ENCODE measurements at regions not wholly inside any gene's neighbourhood (a gene's known extent, or its start where the extent isn't known, plus 50 kb on each side); places are given as distances from the start of the nearest gene placed in this dataset.

DNA sequence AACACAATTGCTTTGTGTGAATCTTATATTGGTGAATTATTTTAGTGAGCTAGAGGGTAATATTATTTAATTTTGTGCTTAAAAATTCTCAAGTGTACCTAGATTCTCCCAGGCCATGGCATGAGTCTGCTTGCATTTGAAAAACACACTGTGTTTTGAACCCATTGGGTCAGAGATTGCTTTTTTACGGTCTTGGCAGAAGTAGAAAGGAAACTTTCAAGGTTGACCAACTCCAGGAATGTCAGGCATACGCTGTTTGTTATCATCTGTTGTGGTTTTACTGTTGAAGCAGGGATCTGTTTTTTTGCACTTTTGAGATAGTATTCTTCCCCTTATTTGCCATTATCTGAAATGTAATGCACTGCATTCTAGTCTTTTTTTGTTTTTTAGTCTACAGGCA is 377.4 kb downstream of the RPRM start:
- DNase-seq: no peak
- in situ Hi-C loops (cut with MboI; ENCODE audit: low pct_ligation_motif_present in 1 of 4, low pct_unique_long_range_greater_than_20kb in 1 of 4, low sequenced_read_pairs in 3 of 4) (no loop called here), intact Hi-C loops (cut with DNase I; ENCODE audit: low total_unique reads) (no loop called here)
- no peak overlapping the region for H3K4me3 ChIP-seq
- no peaks in the 10 kb centered on the region for H3K27me3 ChIP-seq
- H3K4me1 ChIP-seq: peaks cover 0 to 30% (median 9%) of the 10 kb centered on the region in 4 donors
- 22 to 25% methylated on average over 1 to 2 of the region's 2 CpGs for WGBS, 2 donors (ENCODE audit: low coverage in 1 of 2)
- H3K9me3 ChIP-seq: no peaks in the 10 kb centered on the region
- TF ChIP-seq EP300 (IDR thresholded peaks at IDR 0.05; ENCODE audit: low read depth) (no peak), POLR2AphosphoS5 (IDR thresholded peaks at IDR 0.05) (peak; percentile 55 to 82 (median 56)), POLR2A (IDR thresholded peaks at IDR 0.05) (no peak)
- TF ChIP-seq, protein P1, sequence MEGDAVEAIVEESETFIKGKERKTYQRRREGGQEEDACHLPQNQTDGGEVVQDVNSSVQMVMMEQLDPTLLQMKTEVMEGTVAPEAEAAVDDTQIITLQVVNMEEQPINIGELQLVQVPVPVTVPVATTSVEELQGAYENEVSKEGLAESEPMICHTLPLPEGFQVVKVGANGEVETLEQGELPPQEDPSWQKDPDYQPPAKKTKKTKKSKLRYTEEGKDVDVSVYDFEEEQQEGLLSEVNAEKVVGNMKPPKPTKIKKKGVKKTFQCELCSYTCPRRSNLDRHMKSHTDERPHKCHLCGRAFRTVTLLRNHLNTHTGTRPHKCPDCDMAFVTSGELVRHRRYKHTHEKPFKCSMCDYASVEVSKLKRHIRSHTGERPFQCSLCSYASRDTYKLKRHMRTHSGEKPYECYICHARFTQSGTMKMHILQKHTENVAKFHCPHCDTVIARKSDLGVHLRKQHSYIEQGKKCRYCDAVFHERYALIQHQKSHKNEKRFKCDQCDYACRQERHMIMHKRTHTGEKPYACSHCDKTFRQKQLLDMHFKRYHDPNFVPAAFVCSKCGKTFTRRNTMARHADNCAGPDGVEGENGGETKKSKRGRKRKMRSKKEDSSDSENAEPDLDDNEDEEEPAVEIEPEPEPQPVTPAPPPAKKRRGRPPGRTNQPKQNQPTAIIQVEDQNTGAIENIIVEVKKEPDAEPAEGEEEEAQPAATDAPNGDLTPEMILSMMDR (IDR thresholded peaks at IDR 0.05): no peak
- no peaks in the 10 kb centered on the region for H3K36me3 ChIP-seq
- H3K27ac ChIP-seq: no peak overlapping the region

DNA sequence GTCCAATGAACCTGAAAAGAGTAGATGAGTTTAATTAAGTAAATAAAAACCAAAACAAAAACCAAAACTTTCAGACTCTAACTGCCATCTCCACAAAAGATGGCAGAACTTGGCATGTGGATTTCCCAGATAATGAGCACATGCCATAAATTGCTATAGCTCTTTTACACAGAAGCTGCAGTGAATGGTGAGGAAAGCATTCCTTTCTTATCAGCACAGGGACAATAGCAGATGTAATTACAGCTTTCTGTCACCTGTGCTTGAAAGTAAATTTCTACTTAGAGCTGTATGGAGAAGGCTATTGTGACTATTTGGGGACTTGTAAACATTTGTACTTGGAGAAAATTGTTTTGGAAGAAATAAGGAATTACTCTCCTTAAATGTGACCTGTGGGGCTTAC is 378.4 kb downstream of the RPRM start:
- no peak for DNase-seq
- Histone ChIP-seq H3K27me3 (no peaks in the 10 kb centered on the region), H3K27ac (peak overlapping the region in 1 of 4 donors; percentile 12), H3K4me1 (peaks cover 0 to 30% (median 9%) of the 10 kb centered on the region in 4 donors), H3K9me3 (no peaks in the 10 kb centered on the region), H3K4me3 (no peak overlapping the region), H3K36me3 (no peaks in the 10 kb centered on the region)
- TF ChIP-seq EP300 (IDR thresholded peaks at IDR 0.05; ENCODE audit: low read depth): no peak
- TF ChIP-seq, protein P1 (IDR thresholded peaks at IDR 0.05): no peak
- no peak for TF ChIP-seq POLR2A (IDR thresholded peaks at IDR 0.05)
- TF ChIP-seq POLR2AphosphoS5 (IDR thresholded peaks at IDR 0.05): no peak
- intact Hi-C loops (cut with DNase I; ENCODE audit: low total_unique reads) (no loop called here), in situ Hi-C loops (cut with MboI; ENCODE audit: low pct_ligation_motif_present in 1 of 4, low pct_unique_long_range_greater_than_20kb in 1 of 4, low sequenced_read_pairs in 3 of 4) (no loop called here)

DNA sequence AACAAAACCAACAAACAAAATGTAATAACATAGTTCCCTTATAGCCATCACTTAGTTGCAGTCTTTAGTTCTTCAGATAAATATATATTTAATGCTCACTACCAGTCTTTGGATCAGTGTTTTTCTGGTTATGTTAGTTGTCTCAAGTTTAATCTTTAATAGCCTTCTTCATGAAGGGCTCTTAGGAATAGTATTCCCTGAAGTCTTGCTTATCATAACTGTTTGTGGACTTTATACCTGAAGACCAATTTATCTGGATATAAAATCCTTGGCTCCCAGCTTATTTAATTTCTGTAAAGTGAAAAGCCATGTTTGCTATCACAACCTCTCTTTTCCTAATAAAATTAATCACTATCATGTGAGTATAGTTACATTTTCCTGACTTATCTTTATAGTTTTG is 379.7 kb downstream of the ARL6IP6 start:
- no peaks in the 10 kb centered on the region for H3K36me3 ChIP-seq
- no peaks in the 10 kb centered on the region for H3K27me3 ChIP-seq
- DNase-seq: no peak
- H3K4me1 ChIP-seq: peaks cover 0 to 30% (median 9%) of the 10 kb centered on the region in 4 donors
- intact Hi-C loops (cut with DNase I; ENCODE audit: low total_unique reads): no loop called here
- H3K9me3 ChIP-seq: no peaks in the 10 kb centered on the region
- no peak overlapping the region for H3K4me3 ChIP-seq
- no peak for TF ChIP-seq POLR2AphosphoS5 (IDR thresholded peaks at IDR 0.05)
- no peak for TF ChIP-seq POLR2A (IDR thresholded peaks at IDR 0.05)
- TF ChIP-seq, protein P1 (IDR thresholded peaks at IDR 0.05): no peak
- TF ChIP-seq EP300 (IDR thresholded peaks at IDR 0.05; ENCODE audit: low read depth): no peak
- in situ Hi-C loops (cut with MboI; ENCODE audit: low pct_ligation_motif_present in 1 of 4, low pct_unique_long_range_greater_than_20kb in 1 of 4, low sequenced_read_pairs in 3 of 4): no loop called here
- H3K27ac ChIP-seq: peak overlapping the region in 2 of 4 donors; percentile 36 to 40

DNA sequence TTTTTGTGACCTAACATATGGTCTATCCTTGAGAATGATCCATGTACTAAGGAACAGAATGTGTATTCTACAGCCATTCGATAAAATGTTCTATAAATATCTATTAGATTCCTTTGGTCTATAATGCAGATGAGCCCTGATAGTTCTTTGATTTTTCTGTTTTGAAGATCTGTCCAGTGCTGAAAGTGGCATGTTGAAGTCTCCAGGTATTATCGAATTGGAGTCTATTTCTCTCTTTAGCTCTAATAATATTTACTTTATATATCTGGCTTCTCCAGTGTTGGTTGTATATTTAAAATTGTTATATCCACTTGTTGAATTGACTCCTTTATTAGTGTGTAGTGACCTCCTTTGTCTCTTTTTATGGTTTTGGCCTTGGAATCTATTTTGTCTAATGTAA is 377.9 kb downstream of the ARL6IP6 start:
- no peak overlapping the region for H3K27ac ChIP-seq
- H3K9me3 ChIP-seq: peaks cover 5 to 8% of the 10 kb centered on the region in 2 donors
- H3K4me1 ChIP-seq: peaks cover 0 to 26% (median 9%) of the 10 kb centered on the region in 4 donors
- DNase-seq: no peak
- H3K36me3 ChIP-seq: no peaks in the 10 kb centered on the region
- H3K27me3 ChIP-seq: no peaks in the 10 kb centered on the region
- H3K4me3 ChIP-seq: no peak overlapping the region
- WGBS, 2 donors (ENCODE audit: low coverage in 1 of 2): 89 to 92% methylated on average over 2 of the region's 2 CpGs
- in situ Hi-C loops (cut with MboI; ENCODE audit: low pct_ligation_motif_present in 1 of 4, low pct_unique_long_range_greater_than_20kb in 1 of 4, low sequenced_read_pairs in 3 of 4): no loop called here
- intact Hi-C loops (cut with DNase I; ENCODE audit: low total_unique reads): no loop called here
- no peak for TF ChIP-seq POLR2AphosphoS5 (IDR thresholded peaks at IDR 0.05)
- TF ChIP-seq, protein P1 (IDR thresholded peaks at IDR 0.05): no peak
- no peak for TF ChIP-seq POLR2A (IDR thresholded peaks at IDR 0.05)
- TF ChIP-seq EP300 (IDR thresholded peaks at IDR 0.05; ENCODE audit: low read depth): no peak
